Activated CD4-positive, alpha-beta T cell treated with anti-CD3 and anti-CD28 coated beads for 36 hours (primary cell): ENCODE measurements at regions not wholly inside any gene's neighbourhood (a gene's known extent, or its start where the extent isn't known, plus 50 kb on each side); places are given as distances from the start of the nearest gene placed in this dataset.

Experiments
- ATAC-seq: fragments of 200-7000 bp; cut with Tn5 transposase; one replicate; pipeline ENCODE4 v1.10.0; 2021; ENCODE audit warnings: mild to moderate bottlenecking, moderate library complexity
- CTCF ChIA-PET: fragments of 350-600 bp; sonication (Branson Sonifier 250); formaldehyde crosslinking; loops from one replicate; lab custom pipeline; 2021; ENCODE audit warnings: antibody characterized with exemption; lab: Charles Lee
- POLR2A ChIA-PET: fragments of 350-600 bp; sonication (Branson Sonifier 250); formaldehyde crosslinking; loops from one replicate; lab custom pipeline; 2021; ENCODE audit warnings: antibody characterized with exemption, inconsistent platforms; lab: Charles Lee
- DNase-seq: peaks from one replicate; pipeline ENCODE4 v3.0.0-alpha.2; 2020
- H3K27ac Mint-ChIP-seq: one replicate; pipeline ENCODE4 v1.8.0; 2021; ENCODE audit warnings: mixed read lengths
- H3K27me3 Mint-ChIP-seq: one replicate; pipeline ENCODE4 v1.8.0; 2021; ENCODE audit warnings: mixed read lengths
- H3K36me3 Mint-ChIP-seq: one replicate; pipeline ENCODE4 v1.8.0; 2021; ENCODE audit warnings: low read depth, mixed read lengths
- H3K4me1 Mint-ChIP-seq: one replicate; pipeline ENCODE4 v1.8.0; 2021; ENCODE audit warnings: mixed read lengths
- H3K4me3 Mint-ChIP-seq: one replicate; pipeline ENCODE4 v1.8.0; 2021; ENCODE audit warnings: mild to moderate bottlenecking, moderate library complexity, mixed read lengths
- H3K9me3 Mint-ChIP-seq: one replicate; pipeline ENCODE4 v1.8.0; 2021; ENCODE audit warnings: low read depth, mixed read lengths
- intact Hi-C, 2 experiments: fragments of 100-400 bp; cut with DNase I in 1 of 2; cut with micrococcal nuclease in 1 of 2; formaldehyde crosslinking; loops; one replicate each; pipeline versions ENCODE4 v1.14.2 to v1.15.1; 2022 to 2024; cut with DNase I, micrococcal nuclease

- no peaks in the 10 kb centered on the region for H3K27me3 Mint-ChIP-seq
- ChIA-PET CTCF (no interaction called here), POLR2A (no interaction called here)
- no peaks in the 10 kb centered on the region for H3K4me1 Mint-ChIP-seq
- no peak overlapping the region for H3K4me3 Mint-ChIP-seq
- no peak for DNase-seq
- intact Hi-C loops = no loop called here
- no peaks in the 10 kb centered on the region for H3K9me3 Mint-ChIP-seq
- no peak overlapping the region for H3K27ac Mint-ChIP-seq
- no peaks in the 10 kb centered on the region for H3K36me3 Mint-ChIP-seq
- ATAC-seq = no peak
Measured at GRCh38 chr20:60297649-60298048, 339.4 kb downstream of the CDH26 start.

GRCh38 chr20:60298647-60299046 lies 340.4 kb downstream of the CDH26 start:
- CTCF ChIA-PET = no interaction called here
- no peaks in the 10 kb centered on the region for H3K9me3 Mint-ChIP-seq
- no peak overlapping the region for H3K4me3 Mint-ChIP-seq
- no peaks in the 10 kb centered on the region for H3K27me3 Mint-ChIP-seq
- H3K4me1 Mint-ChIP-seq = no peaks in the 10 kb centered on the region
- no peaks in the 10 kb centered on the region for H3K36me3 Mint-ChIP-seq
- no peak for ATAC-seq
- H3K27ac Mint-ChIP-seq = no peak overlapping the region
- POLR2A ChIA-PET = no interaction called here
- intact Hi-C loops = no loop called here
- no peak for DNase-seq

- POLR2A ChIA-PET = no interaction called here
- no peak for ATAC-seq
- no peaks in the 10 kb centered on the region for H3K27me3 Mint-ChIP-seq
Measured at GRCh38 chr20:60299951-60300350, 341.7 kb downstream of the CDH26 start.

GRCh38 chr20:60300374-60300773 lies 342.2 kb downstream of the CDH26 start:
- ATAC-seq = no peak
- intact Hi-C loops = no loop called here
- POLR2A ChIA-PET = no interaction called here
- CTCF ChIA-PET = no interaction called here
- H3K4me1 Mint-ChIP-seq = no peaks in the 10 kb centered on the region
- H3K9me3 Mint-ChIP-seq = no peaks in the 10 kb centered on the region
- no peaks in the 10 kb centered on the region for H3K27me3 Mint-ChIP-seq
- no peaks in the 10 kb centered on the region for H3K36me3 Mint-ChIP-seq
- H3K27ac Mint-ChIP-seq = no peak overlapping the region
- no peak for DNase-seq
- H3K4me3 Mint-ChIP-seq = no peak overlapping the region

More at GRCh38 chr20:60299951-60300350, 341.7 kb downstream of the CDH26 start:
- Mint-ChIP-seq H3K4me3 (no peak overlapping the region), H3K27ac (no peak overlapping the region), H3K9me3 (no peaks in the 10 kb centered on the region), H3K4me1 (no peaks in the 10 kb centered on the region), H3K36me3 (no peaks in the 10 kb centered on the region)
- CTCF ChIA-PET = no interaction called here
- intact Hi-C loops = no loop called here
- no peak for DNase-seq

- no peak for DNase-seq
- ChIA-PET POLR2A (no interaction called here), CTCF (no interaction called here)
- no peaks in the 10 kb centered on the region for H3K4me1 Mint-ChIP-seq
- H3K27me3 Mint-ChIP-seq = no peaks in the 10 kb centered on the region
- no peaks in the 10 kb centered on the region for H3K9me3 Mint-ChIP-seq
- intact Hi-C loops = no loop called here
- no peak overlapping the region for H3K4me3 Mint-ChIP-seq
- no peak overlapping the region for H3K27ac Mint-ChIP-seq
- no peaks in the 10 kb centered on the region for H3K36me3 Mint-ChIP-seq
- no peak for ATAC-seq
Measured at GRCh38 chr20:60302875-60303274, 344.7 kb downstream of the CDH26 start.

- ChIA-PET POLR2A (no interaction called here), CTCF (no interaction called here)
- Mint-ChIP-seq H3K36me3 (no peaks in the 10 kb centered on the region), H3K4me1 (no peaks in the 10 kb centered on the region), H3K27me3 (no peaks in the 10 kb centered on the region), H3K27ac (no peak overlapping the region), H3K4me3 (no peak overlapping the region), H3K9me3 (no peaks in the 10 kb centered on the region)
- intact Hi-C loops = no loop called here
- DNase-seq = no peak
- no peak for ATAC-seq
Measured at GRCh38 chr20:60304026-60304590, 345.9 kb downstream of the CDH26 start.

GRCh38 chr20:60304931-60305330 lies 346.7 kb downstream of the CDH26 start:
- POLR2A ChIA-PET = no interaction called here
- H3K27ac Mint-ChIP-seq = no peak overlapping the region

GRCh38 chr20:60306105-60306504 lies 347.9 kb downstream of the CDH26 start:
- Mint-ChIP-seq H3K36me3 (no peaks in the 10 kb centered on the region), H3K9me3 (no peaks in the 10 kb centered on the region), H3K27me3 (no peaks in the 10 kb centered on the region), H3K4me1 (no peaks in the 10 kb centered on the region), H3K27ac (no peak overlapping the region), H3K4me3 (no peak overlapping the region)
- ATAC-seq = no peak
- ChIA-PET CTCF (no interaction called here), POLR2A (no interaction called here)
- intact Hi-C loops = no loop called here
- DNase-seq = no peak

More at GRCh38 chr20:60304931-60305330, 346.7 kb downstream of the CDH26 start:
- Mint-ChIP-seq H3K27me3 (no peaks in the 10 kb centered on the region), H3K9me3 (no peaks in the 10 kb centered on the region), H3K36me3 (no peaks in the 10 kb centered on the region), H3K4me1 (no peaks in the 10 kb centered on the region), H3K4me3 (no peak overlapping the region)
- intact Hi-C loops = no loop called here
- no peak for DNase-seq
- CTCF ChIA-PET = no interaction called here
- ATAC-seq = no peak

- CTCF ChIA-PET = no interaction called here
- H3K27me3 Mint-ChIP-seq = no peaks in the 10 kb centered on the region
Measured at GRCh38 chr20:60306551-60306950, 348.3 kb downstream of the CDH26 start.

GRCh38 chr20:60310560-60311349 lies 352.5 kb downstream of the CDH26 start:
- Mint-ChIP-seq H3K27me3 (no peaks in the 10 kb centered on the region), H3K9me3 (no peaks in the 10 kb centered on the region), H3K4me3 (no peak overlapping the region), H3K4me1 (no peaks in the 10 kb centered on the region), H3K36me3 (no peaks in the 10 kb centered on the region), H3K27ac (no peak overlapping the region)
- DNase-seq (no peak), ATAC-seq (no peak)
- intact Hi-C loops = no loop called here
- ChIA-PET CTCF (no interaction called here), POLR2A (no interaction called here)

More at GRCh38 chr20:60306551-60306950, 348.3 kb downstream of the CDH26 start:
- H3K36me3 Mint-ChIP-seq = no peaks in the 10 kb centered on the region
- intact Hi-C loops = no loop called here
- DNase-seq (no peak), ATAC-seq (no peak)
- H3K9me3 Mint-ChIP-seq = no peaks in the 10 kb centered on the region
- H3K4me1 Mint-ChIP-seq = no peaks in the 10 kb centered on the region
- H3K27ac Mint-ChIP-seq = no peak overlapping the region
- POLR2A ChIA-PET = no interaction called here
- H3K4me3 Mint-ChIP-seq = no peak overlapping the region

- CTCF ChIA-PET = no interaction called here
- no peaks in the 10 kb centered on the region for H3K9me3 Mint-ChIP-seq
- no peaks in the 10 kb centered on the region for H3K4me1 Mint-ChIP-seq
- H3K36me3 Mint-ChIP-seq = no peaks in the 10 kb centered on the region
- H3K4me3 Mint-ChIP-seq = no peak overlapping the region
- intact Hi-C loops = no loop called here
- ATAC-seq (no peak), DNase-seq (no peak)
- H3K27me3 Mint-ChIP-seq = no peaks in the 10 kb centered on the region
- H3K27ac Mint-ChIP-seq = no peak overlapping the region
- POLR2A ChIA-PET = no interaction called here
Measured at GRCh38 chr20:60313191-60313590, 355.0 kb downstream of the CDH26 start.

GRCh38 chr20:60313614-60314013 lies 355.4 kb downstream of the CDH26 start:
- no peaks in the 10 kb centered on the region for H3K27me3 Mint-ChIP-seq
- POLR2A ChIA-PET = no interaction called here
- DNase-seq (no peak), ATAC-seq (no peak)
- H3K4me1 Mint-ChIP-seq = no peaks in the 10 kb centered on the region
- no peak overlapping the region for H3K27ac Mint-ChIP-seq
- no peak overlapping the region for H3K4me3 Mint-ChIP-seq
- no peaks in the 10 kb centered on the region for H3K9me3 Mint-ChIP-seq
- CTCF ChIA-PET = no interaction called here
- intact Hi-C loops = no loop called here
- H3K36me3 Mint-ChIP-seq = no peaks in the 10 kb centered on the region
